T-cell (primary cell): ENCODE measurements at regions not wholly inside any gene's neighbourhood (a gene's known extent, or its start where the extent isn't known, plus 50 kb on each side); places are given as distances from the start of the nearest gene placed in this dataset.

Experiments
- ATAC-seq, 4 experiments: fragments of 200-7000 bp in 3 of 4; fragments of 150-1000 bp in 1 of 4; cut with Tn5 transposase; replicated peaks in 1 of 4; 1 replicate in 3 of 4; 2 replicates in 1 of 4; pipeline ENCODE4 v1.10.0; 2021; ENCODE audit warnings: moderate library complexity in 3 of 4, mild to moderate bottlenecking in 2 of 4, moderate number of reproducible peaks in 1 of 4
- CTCF ChIA-PET, 2 donors: fragments of 300-600 bp; sonication (Branson Sonifier 250); formaldehyde crosslinking; loops; one replicate each; lab custom pipeline; 2022; ENCODE audit warnings: antibody characterized with exemption in 2 of 2; lab: Charles Lee
- POLR2A ChIA-PET, 2 donors: fragments of 300-600 bp; sonication (Branson Sonifier 250); formaldehyde crosslinking; loops; one replicate each; lab custom pipeline; 2022; ENCODE audit warnings: antibody characterized with exemption in 2 of 2; lab: Charles Lee
- DNase-seq, 35 experiments: peaks; one replicate each; pipeline versions ENCODE4 v3.0.0 to v3.0.0-alpha.2; 2013 to 2023
- H3K27ac ChIP-seq: one replicate; pipeline ENCODE4 v1.5.1; 2013; ENCODE audit warnings: low read length
- H3K27me3 ChIP-seq, 2 experiments: replicated peaks in 1 of 2; 1 replicate in 1 of 2; 2 replicates in 1 of 2; pipeline versions ENCODE4 v1.6.1 to v1.7.0; 2013; ENCODE audit warnings: low read length in 1 of 2, mixed read lengths in 1 of 2; ENCODE audit not compliant: control insufficient read depth in 2 of 2, insufficient read depth in 2 of 2; ENCODE audit errors: extremely low read depth in 1 of 2
- H3K36me3 ChIP-seq, 2 donors: 1 replicate in 1 of 2; 2 replicates in 1 of 2; pipeline versions ENCODE4 v1.6.1 to v1.7.0; 2013; ENCODE audit warnings: low read length in 1 of 2; ENCODE audit not compliant: control insufficient read depth in 2 of 2, insufficient read depth in 1 of 2; ENCODE audit errors: extremely low read depth in 1 of 2
- H3K4me1 ChIP-seq, 2 experiments: 1 replicate in 1 of 2; 2 replicates in 1 of 2; pipeline versions ENCODE4 v1.6.1 to v1.7.0; 2013; ENCODE audit warnings: low read length in 2 of 2, mixed read lengths in 1 of 2; ENCODE audit not compliant: insufficient read depth in 2 of 2, control insufficient read depth in 1 of 2; ENCODE audit errors: extremely low read depth in 1 of 2
- H3K4me3 ChIP-seq, 2 donors: 1 replicate in 1 of 2; 2 replicates in 1 of 2; pipeline versions ENCODE4 v1.5.1 to v1.7.0; 2013; ENCODE audit warnings: mild to moderate bottlenecking in 2 of 2, low read length in 1 of 2, moderate library complexity in 1 of 2; ENCODE audit not compliant: control insufficient read depth in 1 of 2; ENCODE audit errors: extremely low read depth in 1 of 2
- H3K9me3 ChIP-seq: 2 replicates; pipeline ENCODE4 v1.7.0; 2013
- H3K27ac Mint-ChIP-seq, 2 donors: one replicate each; pipeline ENCODE4 v1.8.0; 2020 to 2021; ENCODE audit warnings: mild to moderate bottlenecking in 2 of 2, mixed read lengths in 2 of 2
- H3K27me3 Mint-ChIP-seq, 2 donors: one replicate each; pipeline ENCODE4 v1.8.0; 2021 to 2022; ENCODE audit warnings: mixed read lengths in 2 of 2
- H3K36me3 Mint-ChIP-seq: one replicate; pipeline ENCODE4 v1.8.0; 2021; ENCODE audit warnings: mixed read lengths
- H3K4me1 Mint-ChIP-seq, 3 donors: one replicate each; pipeline ENCODE4 v1.8.0; 2020 to 2022; ENCODE audit warnings: mixed read lengths in 3 of 3, mild to moderate bottlenecking in 1 of 3
- H3K4me3 Mint-ChIP-seq, 3 donors: one replicate each; pipeline ENCODE4 v1.8.0; 2020 to 2022; ENCODE audit warnings: mild to moderate bottlenecking in 3 of 3, mixed read lengths in 3 of 3, moderate library complexity in 3 of 3
- H3K9me3 Mint-ChIP-seq, 3 donors: one replicate each; pipeline ENCODE4 v1.8.0; 2020 to 2022; ENCODE audit warnings: mixed read lengths in 3 of 3
- WGBS: methylation state at CpG from one replicate; pipeline ENCODE4 v1.1.5; 2013; ENCODE audit warnings: missing lambda C conversion rate; ENCODE audit not compliant: insufficient coverage; 5-methylcytosine and 5-hydroxymethylcytosine counted together

GRCh38 chr2:200243441-200243840, 63.1 kb upstream of the SPATS2L start:
- no peaks in the 10 kb centered on the region for H3K36me3 Mint-ChIP-seq
- ChIA-PET CTCF (interaction anchor here (0.6 to 0.7 kb wide), 2 partner anchors 46 to 79 kb away, joined by 3 to 4 read pairs; no protein-coding TSS in a partner anchor), POLR2A (no interaction called here)
- H3K4me3 Mint-ChIP-seq, result no peak overlapping the region
- H3K9me3 Mint-ChIP-seq, result no peaks in the 10 kb centered on the region
- Histone ChIP-seq H3K36me3 (no peaks in the 10 kb centered on the region), H3K27ac (no peak overlapping the region), H3K27me3 (peaks cover 2 to 6% of the 10 kb centered on the region in 2 experiments), H3K4me1 (peaks cover 0 to 8% of the 10 kb centered on the region in 2 experiments), H3K9me3 (no peaks in the 10 kb centered on the region), H3K4me3 (no peak overlapping the region)
- 87% methylated on average over 5 of the region's 7 CpGs for WGBS
- H3K27me3 Mint-ChIP-seq, result peaks cover 5 to 18% of the 10 kb centered on the region in 2 donors
- no peak for DNase-seq
- H3K4me1 Mint-ChIP-seq, result peaks cover 0 to 3% (median 3%) of the 10 kb centered on the region in 3 donors
- ATAC-seq, result no peak
- H3K27ac Mint-ChIP-seq, result no peak overlapping the region

GRCh38 chr2:200244111-200244510, 62.4 kb upstream of the SPATS2L start:
- Mint-ChIP-seq H3K4me1 (peaks cover 0 to 3% (median 3%) of the 10 kb centered on the region in 3 donors), H3K27ac (no peak overlapping the region), H3K36me3 (no peaks in the 10 kb centered on the region), H3K9me3 (no peaks in the 10 kb centered on the region), H3K27me3 (peaks cover 5 to 15% of the 10 kb centered on the region in 2 donors), H3K4me3 (no peak overlapping the region)
- H3K27ac ChIP-seq, result no peak overlapping the region
- H3K27me3 ChIP-seq, result peaks cover 2 to 10% of the 10 kb centered on the region in 2 experiments
- H3K4me3 ChIP-seq, result no peak overlapping the region
- no peaks in the 10 kb centered on the region for H3K9me3 ChIP-seq
- H3K4me1 ChIP-seq, result peaks cover 0 to 8% of the 10 kb centered on the region in 2 experiments
- no peak for DNase-seq
- ChIA-PET POLR2A (no interaction called here), CTCF (no interaction called here)
- ATAC-seq, result no peak
- WGBS, result no CpG with 5 or more reads among the region's 1 CpG
- H3K36me3 ChIP-seq, result no peaks in the 10 kb centered on the region

- H3K27me3 Mint-ChIP-seq, result peaks cover 9 to 12% of the 10 kb centered on the region in 2 donors
Observed at GRCh38 chr2:200247494-200247893, 59.0 kb upstream of the SPATS2L start.

GRCh38 chr2:200252265-200253067, 54.0 kb upstream of the SPATS2L start:
- no peak overlapping the region for H3K4me3 ChIP-seq
- Mint-ChIP-seq H3K4me3 (no peak overlapping the region), H3K27me3 (peaks cover 16 to 24% of the 10 kb centered on the region in 2 donors), H3K4me1 (no peaks in the 10 kb centered on the region), H3K36me3 (no peaks in the 10 kb centered on the region), H3K27ac (no peak overlapping the region), H3K9me3 (no peaks in the 10 kb centered on the region)
- no peaks in the 10 kb centered on the region for H3K9me3 ChIP-seq
- H3K4me1 ChIP-seq, result no peaks in the 10 kb centered on the region
- POLR2A ChIA-PET, result no interaction called here
- 60% methylated on average over 4 of the region's 8 CpGs for WGBS
- CTCF ChIA-PET, result no interaction called here
- H3K36me3 ChIP-seq, result no peaks in the 10 kb centered on the region
- ATAC-seq (no peak), DNase-seq (no peak)
- no peak overlapping the region for H3K27ac ChIP-seq
- peaks cover 0 to 19% of the 10 kb centered on the region in 2 experiments for H3K27me3 ChIP-seq

More at GRCh38 chr2:200247494-200247893, 59.0 kb upstream of the SPATS2L start:
- Histone ChIP-seq H3K4me3 (no peak overlapping the region), H3K9me3 (no peaks in the 10 kb centered on the region), H3K27ac (no peak overlapping the region), H3K36me3 (no peaks in the 10 kb centered on the region), H3K4me1 (no peaks in the 10 kb centered on the region), H3K27me3 (peaks cover 0 to 9% of the 10 kb centered on the region in 2 experiments)
- ChIA-PET CTCF (no interaction called here), POLR2A (no interaction called here)
- no peak for DNase-seq
- Mint-ChIP-seq H3K4me3 (no peak overlapping the region), H3K4me1 (no peaks in the 10 kb centered on the region), H3K27ac (no peak overlapping the region), H3K9me3 (no peaks in the 10 kb centered on the region), H3K36me3 (no peaks in the 10 kb centered on the region)
- 78% methylated on average over 1 of the region's 2 CpGs for WGBS
- ATAC-seq, result no peak

- no peaks in the 10 kb centered on the region for H3K4me1 ChIP-seq
- Mint-ChIP-seq H3K36me3 (no peaks in the 10 kb centered on the region), H3K4me3 (no peak overlapping the region), H3K9me3 (no peaks in the 10 kb centered on the region), H3K27me3 (peaks cover 14 to 22% of the 10 kb centered on the region in 2 donors), H3K4me1 (no peaks in the 10 kb centered on the region), H3K27ac (no peak overlapping the region)
- H3K4me3 ChIP-seq, result no peak overlapping the region
- DNase-seq, result no peak
- no CpG with 5 or more reads among the region's 2 CpGs for WGBS
- no peak for ATAC-seq
- peaks cover 0 to 14% of the 10 kb centered on the region in 2 experiments for H3K27me3 ChIP-seq
- ChIA-PET POLR2A (interaction anchor here in 1 of 2 donors (0.6 kb wide), 1 partner anchor 231 kb away, joined by 3 read pairs; no protein-coding TSS in a partner anchor), CTCF (interaction anchor here in 1 of 2 donors (0.7 kb wide), 1 partner anchor 28 kb away, joined by 3 read pairs; no protein-coding TSS in a partner anchor)
- H3K27ac ChIP-seq, result no peak overlapping the region
- H3K9me3 ChIP-seq, result no peaks in the 10 kb centered on the region
- no peaks in the 10 kb centered on the region for H3K36me3 ChIP-seq
Observed at GRCh38 chr2:200253639-200254038, 52.9 kb upstream of the SPATS2L start.

GRCh38 chr2:200254773-200255172, 51.7 kb upstream of the SPATS2L start:
- ChIA-PET POLR2A (no interaction called here), CTCF (no interaction called here)
- Histone ChIP-seq H3K27ac (no peak overlapping the region), H3K36me3 (no peaks in the 10 kb centered on the region), H3K4me1 (no peaks in the 10 kb centered on the region), H3K27me3 (peaks cover 0 to 12% of the 10 kb centered on the region in 2 experiments), H3K4me3 (no peak overlapping the region), H3K9me3 (no peaks in the 10 kb centered on the region)
- WGBS, result 76% methylated on average over 4 of the region's 4 CpGs
- no peak overlapping the region for H3K27ac Mint-ChIP-seq
- DNase-seq (no peak), ATAC-seq (no peak)
- no peaks in the 10 kb centered on the region for H3K9me3 Mint-ChIP-seq
- H3K4me3 Mint-ChIP-seq, result no peak overlapping the region
- H3K27me3 Mint-ChIP-seq, result peaks cover 17 to 20% of the 10 kb centered on the region in 2 donors
- H3K4me1 Mint-ChIP-seq, result no peaks in the 10 kb centered on the region
- H3K36me3 Mint-ChIP-seq, result no peaks in the 10 kb centered on the region
